CD14-positive monocyte (primary cell): ENCODE measurements at regions not wholly inside any gene's neighbourhood (a gene's known extent, or its start where the extent isn't known, plus 50 kb on each side); places are given as distances from the start of the nearest gene placed in this dataset.

Experiments used
- DNase-seq, 3 donors: peaks; one replicate each; pipeline ENCODE4 v3.0.0-alpha.2; 2011 to 2022
- H2AFZ ChIP-seq: 2 replicates; pipeline ENCODE4 v1.6.0; 2012; ENCODE audit warnings: mild to moderate bottlenecking, low read depth, low read length, inconsistent platforms; ENCODE audit not compliant: insufficient read depth, poor library complexity, severe bottlenecking
- H3K27ac ChIP-seq, 2 donors: 1 replicate in 1 of 2; 2 replicates in 1 of 2; pipeline ENCODE4 v1.5.1; 2012 to 2013; ENCODE audit warnings: low read length in 2 of 2, control low read depth in 1 of 2, inconsistent platforms in 1 of 2, low read depth in 1 of 2, mild to moderate bottlenecking in 1 of 2
- H3K27me3 ChIP-seq, 2 donors: one replicate each; pipeline versions ENCODE4 v1.6.0 to v1.6.1; 2011 to 2013; ENCODE audit warnings: low read length in 2 of 2; ENCODE audit not compliant: control insufficient read depth in 2 of 2, insufficient read depth in 2 of 2
- H3K36me3 ChIP-seq, 2 donors: replicated peaks in 1 of 2; 1 replicate in 1 of 2; 2 replicates in 1 of 2; pipeline versions ENCODE4 v1.5.1 to v1.6.1; 2012 to 2013; ENCODE audit warnings: low read length in 2 of 2, control low read depth in 1 of 2, inconsistent platforms in 1 of 2, mild to moderate bottlenecking in 1 of 2; ENCODE audit not compliant: insufficient read depth in 2 of 2, control insufficient read depth in 1 of 2
- H3K4me1 ChIP-seq, 2 donors: 1 replicate in 1 of 2; 2 replicates in 1 of 2; pipeline versions ENCODE4 v1.5.1 to v1.6.1; 2012 to 2013; ENCODE audit warnings: low read length in 2 of 2, control low read depth in 1 of 2, inconsistent platforms in 1 of 2, mild to moderate bottlenecking in 1 of 2, moderate library complexity in 1 of 2; ENCODE audit not compliant: insufficient read depth in 2 of 2, control insufficient read depth in 1 of 2
- H3K4me2 ChIP-seq: replicated peaks from 2 replicates; pipeline ENCODE3; 2012; ENCODE audit warnings: low read length, moderate library complexity, mild to moderate bottlenecking; ENCODE audit not compliant: poor library complexity, severe bottlenecking; ENCODE audit errors: extremely low read depth
- H3K4me3 ChIP-seq, 3 experiments: fragments of 200-600 bp in 1 of 3; sonication (generic) in 1 of 3; replicated peaks in 1 of 3; 1 replicate in 2 of 3; 2 replicates in 1 of 3; pipeline ENCODE4 v1.5.1; 2011 to 2013; ENCODE audit warnings: low read length in 3 of 3, mild to moderate bottlenecking in 3 of 3, control low read depth in 2 of 3, low read depth in 2 of 3, inconsistent platforms in 1 of 3, moderate library complexity in 1 of 3
- H3K79me2 ChIP-seq: 2 replicates; pipeline ENCODE4 v1.6.0; 2012; ENCODE audit warnings: mild to moderate bottlenecking, control low read depth, inconsistent platforms, low read length, moderate library complexity; ENCODE audit not compliant: insufficient read depth
- H3K9ac ChIP-seq: 2 replicates; pipeline ENCODE4 v1.6.0; 2017; ENCODE audit warnings: low read length, mild to moderate bottlenecking; ENCODE audit not compliant: insufficient read depth, poor library complexity, severe bottlenecking
- H3K9me3 ChIP-seq, 2 donors: replicated peaks in 1 of 2; 1 replicate in 1 of 2; 2 replicates in 1 of 2; pipeline versions ENCODE4 v1.5.1 to v1.6.1; 2012 to 2013; ENCODE audit warnings: low read length in 2 of 2, control low read depth in 1 of 2; ENCODE audit not compliant: control insufficient read depth in 1 of 2, insufficient read depth in 1 of 2
- H4K20me1 ChIP-seq: 2 replicates; pipeline ENCODE4 v1.6.0; 2012; ENCODE audit warnings: mild to moderate bottlenecking, low read length, control low read depth, moderate library complexity; ENCODE audit not compliant: insufficient read depth
- H3K27ac Mint-ChIP-seq, 7 donors: one replicate each; pipeline ENCODE4 v1.8.0; 2020; ENCODE audit warnings: mild to moderate bottlenecking in 7 of 7, mixed read lengths in 7 of 7, moderate library complexity in 6 of 7, inconsistent platforms in 2 of 7
- H3K27me3 Mint-ChIP-seq, 3 donors: one replicate each; pipeline ENCODE4 v1.8.0; 2021 to 2022; ENCODE audit warnings: low read depth in 3 of 3, mild to moderate bottlenecking in 3 of 3, mixed read lengths in 3 of 3, moderate library complexity in 3 of 3, inconsistent platforms in 1 of 3
- H3K36me3 Mint-ChIP-seq, 2 donors: one replicate each; pipeline ENCODE4 v1.8.0; 2020; ENCODE audit warnings: mixed read lengths in 2 of 2, inconsistent platforms in 1 of 2, mild to moderate bottlenecking in 1 of 2
- H3K4me1 Mint-ChIP-seq: one replicate; pipeline ENCODE4 v1.8.0; 2020; ENCODE audit warnings: mild to moderate bottlenecking, mixed read lengths
- H3K4me3 Mint-ChIP-seq, 2 donors: one replicate each; pipeline ENCODE4 v1.8.0; 2020; ENCODE audit warnings: mild to moderate bottlenecking in 2 of 2, mixed read lengths in 2 of 2, moderate library complexity in 1 of 2
- H3K9me3 Mint-ChIP-seq, 7 donors: one replicate each; pipeline ENCODE4 v1.8.0; 2020 to 2022; ENCODE audit warnings: mixed read lengths in 7 of 7, mild to moderate bottlenecking in 6 of 7, moderate library complexity in 6 of 7, inconsistent platforms in 2 of 7
- CTCF ChIP-seq: fragments of 200-600 bp; IDR thresholded peaks from one replicate; pipeline ENCODE4 v1.8.0; 2022; ENCODE audit warnings: antibody characterized with exemption, mild to moderate bottlenecking
- WGBS: methylation state at CpG from one replicate; pipeline ENCODE4 v1.1.5; 2013; ENCODE audit warnings: missing lambda C conversion rate; ENCODE audit not compliant: insufficient coverage; 5-methylcytosine and 5-hydroxymethylcytosine counted together
- intact Hi-C, 2 donors: fragments of 100-400 bp; cut with micrococcal nuclease; formaldehyde crosslinking; loops; one replicate each; pipeline versions ENCODE4 v1.15.0 to v1.15.1; 2023

GRCh38 chr21:16676391-16676790, 836.5 kb upstream of the CXADR start:
- Mint-ChIP-seq H3K36me3 (no peaks in the 10 kb centered on the region), H3K9me3 (peaks cover 0 to 4% (median 0%) of the 10 kb centered on the region in 7 donors), H3K4me3 (no peak overlapping the region), H3K27ac (no peak overlapping the region), H3K4me1 (no peaks in the 10 kb centered on the region), H3K27me3 (no peaks in the 10 kb centered on the region)
- no peak overlapping the region for H2AFZ ChIP-seq
- no peaks in the 10 kb centered on the region for H3K4me1 ChIP-seq
- no peak overlapping the region for H3K9ac ChIP-seq
- no peak overlapping the region for H3K4me3 ChIP-seq
- H3K9me3 ChIP-seq: no peaks in the 10 kb centered on the region
- H3K27ac ChIP-seq: no peak overlapping the region
- no peak overlapping the region for H3K4me2 ChIP-seq
- no peak for TF ChIP-seq CTCF
- no peaks in the 10 kb centered on the region for H3K36me3 ChIP-seq
- no peaks in the 10 kb centered on the region for H3K79me2 ChIP-seq
- H3K27me3 ChIP-seq: no peaks in the 10 kb centered on the region
- intact Hi-C loops: no loop called here
- no peaks in the 10 kb centered on the region for H4K20me1 ChIP-seq
- DNase-seq: no peak
- WGBS: 88% methylated on average over 1 of the region's 3 CpGs

- H3K27me3 Mint-ChIP-seq: no peaks in the 10 kb centered on the region
- peaks cover 0 to 3% (median 0%) of the 10 kb centered on the region in 7 donors for H3K9me3 Mint-ChIP-seq
- H4K20me1 ChIP-seq: no peaks in the 10 kb centered on the region
- no peak for TF ChIP-seq CTCF
- no peak overlapping the region for H3K4me3 Mint-ChIP-seq
- H3K9me3 ChIP-seq: no peaks in the 10 kb centered on the region
- no peaks in the 10 kb centered on the region for H3K4me1 ChIP-seq
- no peak overlapping the region for H3K4me3 ChIP-seq
- H3K79me2 ChIP-seq: no peaks in the 10 kb centered on the region
- no peak for DNase-seq
- H2AFZ ChIP-seq: no peak overlapping the region
- no peaks in the 10 kb centered on the region for H3K36me3 ChIP-seq
- H3K27ac Mint-ChIP-seq: no peak overlapping the region
- H3K36me3 Mint-ChIP-seq: no peaks in the 10 kb centered on the region
- no peak overlapping the region for H3K27ac ChIP-seq
- H3K27me3 ChIP-seq: no peaks in the 10 kb centered on the region
- 86% methylated on average over 1 of the region's 3 CpGs for WGBS
- H3K4me2 ChIP-seq: no peak overlapping the region
- H3K4me1 Mint-ChIP-seq: no peaks in the 10 kb centered on the region
- no peak overlapping the region for H3K9ac ChIP-seq
- intact Hi-C loops: no loop called here
Measured at GRCh38 chr21:16678429-16679160, 834.2 kb upstream of the CXADR start.
